ENCODE measurements at regions not wholly inside any gene's neighbourhood (a gene's known extent, or its start where the extent isn't known, plus 50 kb on each side); places are given as distances from the start of the nearest gene placed in this dataset.
"Not testable (repeated sequence)": the region's sequence is repeated elsewhere in the genome, so short reads cannot be mapped to it uniquely, and the experiment has no call there.

- DNase-seq = no peak
Measured at GRCh38 chr6:8361259-8361658, 74.1 kb downstream of the SLC35B3 start.

- DNase-seq = no peak
Measured at GRCh38 chr6:8352966-8353340, 82.4 kb downstream of the SLC35B3 start.

- no peak for DNase-seq
Measured at GRCh38 chr6:8352335-8352965, 82.9 kb downstream of the SLC35B3 start.

GRCh38 chr6:8343600-8343999 is 91.7 kb downstream of the SLC35B3 start:
- DNase-seq = no peak

GRCh38 chr6:8342241-8342819 is 93.0 kb downstream of the SLC35B3 start:
- DNase-seq = no peak

- DNase-seq = no peak
Measured at GRCh38 chr6:8337147-8337546, 98.2 kb downstream of the SLC35B3 start.

- no peak for DNase-seq
Measured at GRCh38 chr6:8336406-8337057, 98.8 kb downstream of the SLC35B3 start.

GRCh38 chr6:8335896-8336295 is 99.4 kb downstream of the SLC35B3 start:
- DNase-seq = no peak

GRCh38 chr6:8335381-8335780 is 100.0 kb downstream of the SLC35B3 start:
- no peak for DNase-seq

GRCh38 chr6:8334113-8334512 is 101.2 kb downstream of the SLC35B3 start:
- DNase-seq = no peak

GRCh38 chr6:8329562-8329961 is 105.8 kb downstream of the SLC35B3 start:
- no peak for DNase-seq

GRCh38 chr6:8325743-8326142 is 109.6 kb downstream of the SLC35B3 start:
- DNase-seq = no peak

- DNase-seq = no peak
Measured at GRCh38 chr6:8322659-8323058, 112.7 kb downstream of the SLC35B3 start.

GRCh38 chr6:8321671-8322404 is 113.5 kb downstream of the SLC35B3 start:
- DNase-seq = no peak

- no peak for DNase-seq
Measured at GRCh38 chr6:8315154-8315553, 120.2 kb downstream of the SLC35B3 start.

- DNase-seq = no peak
Measured at GRCh38 chr6:8301502-8301901, 133.8 kb downstream of the SLC35B3 start.

- no peak for DNase-seq
Measured at GRCh38 chr6:8299034-8299433, 136.3 kb downstream of the SLC35B3 start.

GRCh38 chr6:8282946-8283345 is 152.4 kb downstream of the SLC35B3 start:
- DNase-seq = not testable (repeated sequence)

- no peak for DNase-seq
Measured at GRCh38 chr6:8282380-8282779, 153.0 kb downstream of the SLC35B3 start.

- DNase-seq = no peak
Measured at GRCh38 chr6:8279041-8279805, 156.1 kb downstream of the SLC35B3 start.

- no peak for DNase-seq
Measured at GRCh38 chr6:8278562-8278961, 156.8 kb downstream of the SLC35B3 start.

GRCh38 chr6:8277769-8278168 is 157.6 kb downstream of the SLC35B3 start:
- no peak for DNase-seq
